ENCODE measurements at regions not wholly inside any gene's neighbourhood (a gene's known extent, or its start where the extent isn't known, plus 50 kb on each side); places are given as distances from the start of the nearest gene placed in this dataset.

- Histone ChIP-seq H3K9me3 (replicated peaks; ENCODE audit: control insufficient read depth, insufficient read depth, low read length) (no peaks in the 10 kb centered on the region), H3K79me2 (ENCODE audit: control insufficient read depth, insufficient read depth, low read length) (no peaks in the 10 kb centered on the region), H3K4me3 (no peak overlapping the region), H3K27me3 (replicated peaks in 1 of 2; ENCODE audit: control insufficient read depth in 2 of 2, insufficient read depth in 2 of 2, low read length in 1 of 2) (no peaks in the 10 kb centered on the region; a peak in 1 of 4 replicates), H3K4me1 (ENCODE audit: control insufficient read depth, insufficient read depth, low read length) (no peaks in the 10 kb centered on the region), H3K4me2 (ENCODE audit: control insufficient read depth, insufficient read depth) (no peak overlapping the region), H4K20me1 (ENCODE audit: control insufficient read depth, insufficient read depth) (no peaks in the 10 kb centered on the region), H3K36me3 (ENCODE audit: control insufficient read depth in 2 of 2, insufficient read depth in 2 of 2, low read length in 1 of 2) (no peaks in the 10 kb centered on the region), H3K27ac (ENCODE audit: control insufficient read depth, insufficient read depth) (no peak overlapping the region), H2AFZ (ENCODE audit: control insufficient read depth, low read depth, low read length) (no peak overlapping the region), H3K9ac (ENCODE audit: control insufficient read depth, insufficient read depth, low read length) (no peak overlapping the region)
- ChIA-PET SMC1A (ENCODE audit: uncharacterized antibody, unreplicated experiment) (interaction anchor here (1.0 kb wide), 1 partner anchor 19 kb away, joined by 3 read pairs; no protein-coding TSS in a partner anchor), POLR2A (no interaction called here), CTCF (interaction anchor here (1.7 kb wide), 1 partner anchor 20 kb away, joined by 6 read pairs; no protein-coding TSS in a partner anchor), RAD21 (ENCODE audit: unreplicated experiment) (no interaction called here)
- no TSS peak for BruUV-seq (replicated peaks)
- no peak for ATAC-seq
- no peak for DNase-seq (ENCODE audit: low read depth, low spot score)
- intact Hi-C loops (cut with micrococcal nuclease; ENCODE audit: unreplicated experiment): no loop called here
- in situ Hi-C loops (cut with MboI): no loop called here
- FAIRE-seq: no peak
- 39% methylated on average over 1 of the region's 1 CpG for WGBS (ENCODE audit: insufficient coverage, insufficient replicate concordance, low lambda C conversion rate, missing lambda C conversion rate)
- no peak for TF ChIP-seq STAT1 (conservative IDR thresholded peaks at IDR 0.05)
- no peak for TF ChIP-seq SRF (IDR thresholded peaks at IDR 0.05; ENCODE audit: low read depth in 2 of 2, low read length in 2 of 2)
- no peak for TF ChIP-seq ZNF207 (IDR thresholded peaks at IDR 0.05; ENCODE audit: borderline replicate concordance)
- TF ChIP-seq E2F4 (IDR thresholded peaks at IDR 0.05; ENCODE audit: low read depth, low read length): no peak
- no peak for TF ChIP-seq FOS (IDR thresholded peaks at IDR 0.05; ENCODE audit: borderline replicate concordance, extremely low read depth, insufficient read length)
- TF ChIP-seq DPF2 (IDR thresholded peaks at IDR 0.05): no peak
- TF ChIP-seq FOXM1 (IDR thresholded peaks at IDR 0.05; ENCODE audit: low read depth, low read length): no peak
- no peak for TF ChIP-seq IKZF2 (IDR thresholded peaks at IDR 0.05)
- no peak for TF ChIP-seq RCOR1 (conservative IDR thresholded peaks at IDR 0.05; ENCODE audit: low read depth, low read length)
- TF ChIP-seq RFX5 (IDR thresholded peaks at IDR 0.05; ENCODE audit: low read depth, low read length): no peak
- TF ChIP-seq POLR2A (IDR thresholded peaks at IDR 0.05; ENCODE audit: low read depth, low read length): no peak
- TF ChIP-seq SIN3A (IDR thresholded peaks at IDR 0.05; ENCODE audit: low read depth, low read length): no peak
- TF ChIP-seq RELB (IDR thresholded peaks at IDR 0.05; ENCODE audit: low read depth): no peak
- TF ChIP-seq EP300 (IDR thresholded peaks at IDR 0.05; ENCODE audit: borderline replicate concordance in 1 of 2, control insufficient read depth in 1 of 2, low read depth in 2 of 2, low read length in 2 of 2): no peak
- TF ChIP-seq IRF5 (IDR thresholded peaks at IDR 0.05; ENCODE audit: borderline replicate concordance): no peak
- no peak for TF ChIP-seq ZNF24 (IDR thresholded peaks at IDR 0.05)
- TF ChIP-seq SMARCA5 (IDR thresholded peaks at IDR 0.05): no peak
- no peak for TF ChIP-seq PAX8 (IDR thresholded peaks at IDR 0.05)
Measured at GRCh38 chr6:104506429-104506828, 353.3 kb downstream of the HACE1 start.
